Spleen (tissue), 7 donors: ENCODE measurements at regions not wholly inside any gene's neighbourhood (a gene's known extent, or its start where the extent isn't known, plus 50 kb on each side); places are given as distances from the start of the nearest gene placed in this dataset.

Experiments used
- CTCF ChIP-seq, 11 experiments: fragments of 200-600 bp in 7 of 11; fragments of 450-650 bp in 4 of 11; sonication (generic) in 4 of 11; IDR thresholded peaks in 8 of 11; conservative IDR thresholded peaks in 3 of 11; 1 replicate in 7 of 11; 2 replicates in 4 of 11; pipeline versions ENCODE4 v1.4.0 to v1.8.0; 2016 to 2021; ENCODE audit warnings: antibody characterized with exemption in 11 of 11, inconsistent platforms in 4 of 11, mild to moderate bottlenecking in 1 of 11
- POLR2AphosphoS5 ChIP-seq, 3 donors: sonication (generic); formaldehyde crosslinking; IDR thresholded peaks; one replicate each; pipeline ENCODE4 v1.5.1; 2017; ENCODE audit warnings: antibody characterized with exemption in 3 of 3
- donor health status: DM: no; HTN: no; CAD: no; lungs with moderate emphysema.
- donor health status: DM: no; HTN: no; CAD: no.
- donor health status: DM: no; HTN: no; CAD: no.

- no peak for TF ChIP-seq CTCF (IDR thresholded peaks at IDR 0.05 in 8 of 11, conservative IDR thresholded peaks at IDR 0.05 in 3 of 11)
- TF ChIP-seq POLR2AphosphoS5 (IDR thresholded peaks at IDR 0.05), result no peak
These were observed 101.4 kb upstream of the PDE4B start for GRCh38 chr1:65691152-65691900.
